HG02763 (cell line): ENCODE measurements at regions not wholly inside any gene's neighbourhood (a gene's known extent, or its start where the extent isn't known, plus 50 kb on each side); places are given as distances from the start of the nearest gene placed in this dataset.
A peak's percentile ranks its signal among the peaks of the same experiment; 100 is the strongest.

Experiments
- ATAC-seq: cut with Tn5 transposase; IDR thresholded peaks from one replicate; pipeline ENCODE4 v1.9.1; 2021; ENCODE audit warnings: mild to moderate bottlenecking, moderate library complexity; ENCODE audit not compliant: unreplicated experiment

GRCh38 chr1:9179463-9180110 is 50.7 kb upstream of the GPR157 start:
- ATAC-seq: no peak

GRCh38 chr1:9180111-9180819 is 51.4 kb upstream of the GPR157 start:
- ATAC-seq: no peak

GRCh38 chr1:9181176-9181906 is 52.4 kb upstream of the GPR157 start:
- peak; percentile 41 for ATAC-seq

- ATAC-seq: peak; percentile 40
Measured at GRCh38 chr1:9181990-9182783, 52.4 kb upstream of the H6PD start.

GRCh38 chr1:9182784-9183257 is 51.8 kb upstream of the H6PD start:
- ATAC-seq: peak; percentile 12

GRCh38 chr1:9183441-9183840 is 51.1 kb upstream of the H6PD start:
- no peak for ATAC-seq

- ATAC-seq: no peak
Measured at GRCh38 chr1:9183898-9184297, 50.7 kb upstream of the H6PD start.

- no peak for ATAC-seq
Measured at GRCh38 chr1:9184749-9185148, 49.8 kb upstream of the H6PD start.
